ENCODE measurements at regions not wholly inside any gene's neighbourhood (a gene's known extent, or its start where the extent isn't known, plus 50 kb on each side); places are given as distances from the start of the nearest gene placed in this dataset.

DNA sequence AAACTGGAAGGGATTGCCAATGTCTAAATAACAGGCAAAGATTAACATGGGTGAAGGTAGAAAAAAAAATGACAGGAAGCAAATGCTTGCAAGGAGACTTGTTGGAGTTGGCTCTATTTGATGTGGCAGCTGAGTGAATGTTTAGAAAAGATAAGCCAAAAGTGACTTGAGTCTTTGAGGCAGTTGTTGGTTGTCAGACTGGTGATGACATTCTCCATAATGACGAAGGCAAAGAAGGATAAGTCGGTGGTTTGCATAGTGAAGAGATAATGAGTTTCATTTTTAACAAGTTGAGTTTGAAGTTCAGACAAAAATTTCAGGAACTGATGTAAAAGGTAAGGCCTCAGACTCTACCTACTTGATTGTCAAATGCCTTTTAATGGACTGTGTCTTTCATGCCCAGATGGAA is 704.1 kb upstream of the SGO1 start:
- Histone ChIP-seq H3K9ac (replicated peaks in 1 of 4; ENCODE audit: extremely low read depth in 1 of 4, low read depth in 3 of 4, low read length in 3 of 4) (no peak overlapping the region), H3K27me3 (replicated peaks in 1 of 4; ENCODE audit: control insufficient read depth in 3 of 4, extremely low read depth in 1 of 4, insufficient read depth in 3 of 4, low read length in 3 of 4) (no peaks in the 10 kb centered on the region), H3K27ac (ENCODE audit: low read depth, low read length) (no peak overlapping the region), H3K79me2 (ENCODE audit: control insufficient read depth in 1 of 2, insufficient read depth in 2 of 2, low read length in 2 of 2) (no peaks in the 10 kb centered on the region), H2BK5ac (ENCODE audit: low read depth, low read length) (no peak overlapping the region), H3K4me3 (ENCODE audit: extremely low read depth in 1 of 4, insufficient read depth in 2 of 4, low read depth in 3 of 4, low read length in 4 of 4) (no peak overlapping the region), H3K36me3 (ENCODE audit: control insufficient read depth in 2 of 4, insufficient read depth in 4 of 4, low read length in 3 of 4) (no peaks in the 10 kb centered on the region), H4K91ac (replicated peaks; ENCODE audit: insufficient read length, low read length) (no peak overlapping the region), H3K9me3 (ENCODE audit: insufficient read depth in 2 of 2, low read depth in 1 of 2, low read length in 1 of 2) (no peaks in the 10 kb centered on the region), H2AK5ac (ENCODE audit: low read depth, low read length) (no peak overlapping the region), H2AFZ (ENCODE audit: low read length) (no peak overlapping the region), H3K79me1 (ENCODE audit: low read depth, low read length) (no peaks in the 10 kb centered on the region), H2BK20ac (ENCODE audit: low read length) (no peak overlapping the region), H3K18ac (ENCODE audit: extremely low read depth, low read length) (no peak overlapping the region), H2BK15ac (ENCODE audit: low read length) (no peak overlapping the region), H3K23ac (ENCODE audit: insufficient read length) (no peak overlapping the region), H3K23me2 (ENCODE audit: low read depth, low read length) (no peaks in the 10 kb centered on the region), H2BK12ac (ENCODE audit: low read depth, low read length) (no peak overlapping the region), H4K20me1 (replicated peaks in 1 of 2; ENCODE audit: control insufficient read depth in 1 of 2, insufficient read depth in 2 of 2, low read length in 2 of 2) (no peaks in the 10 kb centered on the region), H3K4ac (replicated peaks; ENCODE audit: insufficient read length, low read depth, low read length) (no peak overlapping the region), H2BK120ac (replicated peaks; ENCODE audit: low read depth, low read length) (no peak overlapping the region), H3K56ac (replicated peaks; ENCODE audit: insufficient read length, low read depth, low read length) (no peak overlapping the region), H3K4me2 (ENCODE audit: insufficient read depth in 1 of 2, low read depth in 2 of 2, low read length in 2 of 2) (no peak overlapping the region), H3K4me1 (replicated peaks in 1 of 4; ENCODE audit: control insufficient read depth in 3 of 4, insufficient read depth in 4 of 4, low read length in 3 of 4) (no peaks in the 10 kb centered on the region), H4K5ac (ENCODE audit: insufficient read length, low read depth, low read length) (no peak overlapping the region), H4K8ac (ENCODE audit: extremely low read depth, insufficient read depth, low read length) (no peak overlapping the region), H3K14ac (ENCODE audit: insufficient read length) (no peak overlapping the region)
- WGBS, 2 experiments (ENCODE audit: extremely low coverage in 1 of 2, insufficient coverage in 1 of 2, insufficient read length in 1 of 2, insufficient replicate concordance in 2 of 2, low coverage in 1 of 2, low lambda C conversion rate in 2 of 2, missing lambda C conversion rate in 1 of 2) = 88% methylated on average over 2 of the region's 2 CpGs; no CpG with 5 or more reads in 1 of the 2 experiments
- FAIRE-seq = no peak
- POLR2A ChIA-PET (ENCODE audit: partially characterized antibody) = no interaction called here
- DNase-seq (ENCODE audit: low read depth in 1 of 2, low spot score in 2 of 2) = no peak
- TF ChIP-seq EGR1 (IDR thresholded peaks at IDR 0.05; ENCODE audit: borderline replicate concordance, low read depth, low read length) = no peak
- no peak for TF ChIP-seq RFX5 (IDR thresholded peaks at IDR 0.05; ENCODE audit: borderline replicate concordance, low read depth, low read length)
- no peak for TF ChIP-seq BRCA1 (IDR thresholded peaks at IDR 0.05; ENCODE audit: low read depth, low read length)
- TF ChIP-seq GABPA (IDR thresholded peaks at IDR 0.05; ENCODE audit: borderline replicate concordance, insufficient read depth, low read length) = no peak
- no peak for TF ChIP-seq CHD1 (IDR thresholded peaks at IDR 0.05; ENCODE audit: low read depth, low read length)
- CTCF ChIA-PET (ENCODE audit: partially characterized antibody) = no interaction called here
